ENCODE measurements at regions not wholly inside any gene's neighbourhood (a gene's known extent, or its start where the extent isn't known, plus 50 kb on each side); places are given as distances from the start of the nearest gene placed in this dataset.

GRCh38 chr11:44502506-44502905, 63.0 kb upstream of the CD82 start:
- TF ChIP-seq CTCF (IDR thresholded peaks at IDR 0.05; ENCODE audit: low read depth, low read length, missing control alignments): no peak
- no peak overlapping the region for H3K4me3 ChIP-seq (ENCODE audit: low read depth, low read length)
- no peak for DNase-seq (ENCODE audit: low read depth)

GRCh38 chr11:44505581-44506054, 59.8 kb upstream of the CD82 start:
- DNase-seq (ENCODE audit: low read depth): no peak
- H3K4me3 ChIP-seq (ENCODE audit: low read depth, low read length): no peak overlapping the region
- no peak for TF ChIP-seq CTCF (IDR thresholded peaks at IDR 0.05; ENCODE audit: low read depth, low read length, missing control alignments)

- no peak overlapping the region for H3K4me3 ChIP-seq (ENCODE audit: low read depth, low read length)
- TF ChIP-seq CTCF (IDR thresholded peaks at IDR 0.05; ENCODE audit: low read depth, low read length, missing control alignments): no peak
- DNase-seq (ENCODE audit: low read depth): no peak
These were observed 59.0 kb upstream of the CD82 start for GRCh38 chr11:44506375-44507016.

- DNase-seq (ENCODE audit: low read depth): no peak
- TF ChIP-seq CTCF (IDR thresholded peaks at IDR 0.05; ENCODE audit: low read depth, low read length, missing control alignments): no peak
- no peak overlapping the region for H3K4me3 ChIP-seq (ENCODE audit: low read depth, low read length)
These were observed 58.0 kb upstream of the CD82 start for GRCh38 chr11:44507491-44507890.

GRCh38 chr11:44507896-44508445, 57.5 kb upstream of the CD82 start:
- TF ChIP-seq CTCF (IDR thresholded peaks at IDR 0.05; ENCODE audit: low read depth, low read length, missing control alignments): no peak
- no peak overlapping the region for H3K4me3 ChIP-seq (ENCODE audit: low read depth, low read length)
- no peak for DNase-seq (ENCODE audit: low read depth)

- H3K4me3 ChIP-seq (ENCODE audit: low read depth, low read length): no peak overlapping the region
- no peak for TF ChIP-seq CTCF (IDR thresholded peaks at IDR 0.05; ENCODE audit: low read depth, low read length, missing control alignments)
These were observed 56.2 kb upstream of the CD82 start for GRCh38 chr11:44509296-44509695.

GRCh38 chr11:44510372-44510771, 55.1 kb upstream of the CD82 start:
- H3K4me3 ChIP-seq (ENCODE audit: low read depth, low read length): no peak overlapping the region
- no peak for DNase-seq (ENCODE audit: low read depth)
- no peak for TF ChIP-seq CTCF (IDR thresholded peaks at IDR 0.05; ENCODE audit: low read depth, low read length, missing control alignments)

More at GRCh38 chr11:44509296-44509695, 56.2 kb upstream of the CD82 start:
- DNase-seq (ENCODE audit: low read depth): no peak

All from GM12864 (cell line).